ENCODE measurements at regions not wholly inside any gene's neighbourhood (a gene's known extent, or its start where the extent isn't known, plus 50 kb on each side); places are given as distances from the start of the nearest gene placed in this dataset.

DNA sequence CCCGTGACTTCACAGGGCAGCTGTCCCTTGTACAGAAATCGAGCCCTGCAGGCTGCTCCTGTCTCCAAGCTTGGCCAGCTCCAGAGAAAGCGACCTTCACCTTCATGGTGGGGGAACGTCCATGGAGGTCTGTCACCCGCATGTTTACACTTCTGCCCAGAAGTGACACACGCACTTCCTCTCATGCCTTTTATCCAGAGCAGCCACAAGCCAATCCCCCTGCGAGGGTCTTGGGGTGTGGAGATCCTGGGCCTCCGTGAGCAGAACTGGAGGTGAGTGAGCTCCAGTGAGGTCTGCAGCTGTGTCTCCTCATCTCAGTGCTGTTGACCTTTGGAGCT is 139.0 kb upstream of the TNS3 start:
- CTCF ChIA-PET (ENCODE audit: unreplicated experiment): interaction anchor here (1.2 kb wide), 1 partner anchor 11 kb away, joined by 3 read pairs; no protein-coding TSS in a partner anchor
- intact Hi-C loops (cut with micrococcal nuclease; ENCODE audit: unreplicated experiment): loop anchor here (5.0 kb wide), 1 partner anchor 96 kb away; no protein-coding TSS in a partner anchor
- peaks cover 75% of the 10 kb centered on the region for H3K4me1 ChIP-seq (ENCODE audit: insufficient read depth, low read length, poor library complexity, severe bottlenecking)
- no peaks in the 10 kb centered on the region for H4K20me1 ChIP-seq (ENCODE audit: insufficient read depth, low read length)
- no peaks in the 10 kb centered on the region for H3K9me3 ChIP-seq (ENCODE audit: low read length)
- peak overlapping the region; percentile 44 for H3K4me2 ChIP-seq (ENCODE audit: low read length)
- H3K27ac ChIP-seq (ENCODE audit: low read depth, low read length, poor library complexity, severe bottlenecking): no peak overlapping the region
- H3K79me2 ChIP-seq (ENCODE audit: insufficient read depth, low read depth, low read length): no peaks in the 10 kb centered on the region
- H3K9me2 ChIP-seq (ENCODE audit: insufficient read depth, low read length): no peaks in the 10 kb centered on the region
- no peak overlapping the region for H3K4me3 ChIP-seq (ENCODE audit: low read depth, low read length, poor library complexity, severe bottlenecking)
- peak overlapping the region; percentile 81 for H2AFZ ChIP-seq (ENCODE audit: low read length)
- no peak for TF ChIP-seq EZH2phosphoT487 (IDR thresholded peaks at IDR 0.05; ENCODE audit: borderline replicate concordance, low read depth, low read length)
- TF ChIP-seq, protein P1, sequence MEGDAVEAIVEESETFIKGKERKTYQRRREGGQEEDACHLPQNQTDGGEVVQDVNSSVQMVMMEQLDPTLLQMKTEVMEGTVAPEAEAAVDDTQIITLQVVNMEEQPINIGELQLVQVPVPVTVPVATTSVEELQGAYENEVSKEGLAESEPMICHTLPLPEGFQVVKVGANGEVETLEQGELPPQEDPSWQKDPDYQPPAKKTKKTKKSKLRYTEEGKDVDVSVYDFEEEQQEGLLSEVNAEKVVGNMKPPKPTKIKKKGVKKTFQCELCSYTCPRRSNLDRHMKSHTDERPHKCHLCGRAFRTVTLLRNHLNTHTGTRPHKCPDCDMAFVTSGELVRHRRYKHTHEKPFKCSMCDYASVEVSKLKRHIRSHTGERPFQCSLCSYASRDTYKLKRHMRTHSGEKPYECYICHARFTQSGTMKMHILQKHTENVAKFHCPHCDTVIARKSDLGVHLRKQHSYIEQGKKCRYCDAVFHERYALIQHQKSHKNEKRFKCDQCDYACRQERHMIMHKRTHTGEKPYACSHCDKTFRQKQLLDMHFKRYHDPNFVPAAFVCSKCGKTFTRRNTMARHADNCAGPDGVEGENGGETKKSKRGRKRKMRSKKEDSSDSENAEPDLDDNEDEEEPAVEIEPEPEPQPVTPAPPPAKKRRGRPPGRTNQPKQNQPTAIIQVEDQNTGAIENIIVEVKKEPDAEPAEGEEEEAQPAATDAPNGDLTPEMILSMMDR (conservative IDR thresholded peaks at IDR 0.05; ENCODE audit: low read length): no peak
- no TSS peak for BruUV-seq (replicated peaks)
- no peak for DNase-seq (ENCODE audit: low spot score)
- POLR2A ChIA-PET: interaction anchor here (0.6 to 1.7 kb wide), 6 partner anchors 8 to 93 kb away, joined by 3 to 10 read pairs (median 3); no protein-coding TSS in a partner anchor
- no peaks in the 10 kb centered on the region for H3K36me3 ChIP-seq (ENCODE audit: insufficient read depth, low read length)

DNA sequence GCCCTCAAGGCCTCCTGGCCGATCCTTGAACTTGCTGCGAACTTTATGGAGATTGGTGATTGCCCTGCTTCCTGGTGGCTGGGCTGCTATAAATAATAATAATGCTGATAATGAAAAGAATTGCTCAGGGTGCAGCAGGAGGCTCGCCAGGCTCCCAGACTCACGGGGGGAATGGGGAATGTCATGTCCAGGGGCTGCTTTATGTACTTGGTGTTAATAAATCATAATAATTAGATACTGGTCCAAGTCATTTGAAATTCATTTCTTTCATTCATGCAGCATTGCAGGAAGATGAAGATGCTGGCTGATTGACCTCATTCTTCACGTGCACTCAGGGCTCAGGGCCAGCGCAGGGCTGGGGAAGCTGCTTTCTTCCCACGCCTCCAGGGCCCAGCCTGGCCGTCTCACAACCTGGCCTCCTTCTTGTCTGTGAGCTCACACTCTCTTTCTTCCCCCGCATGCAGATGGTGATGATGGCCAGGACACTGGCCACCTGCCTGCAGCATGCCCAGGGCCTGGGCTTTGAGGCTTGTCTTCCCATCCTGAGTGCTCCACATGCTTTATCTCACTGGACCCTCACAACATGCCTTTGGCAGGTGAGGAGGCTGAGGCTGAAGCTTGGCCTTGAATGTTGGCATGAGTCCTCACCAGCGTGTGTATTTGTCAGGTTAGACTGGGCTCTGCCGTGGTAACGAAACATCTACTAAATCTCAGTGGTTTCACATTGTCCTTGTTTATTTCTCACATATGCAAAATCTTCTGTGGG is 138.4 kb upstream of the TNS3 start:
- no peak overlapping the region for H3K27ac ChIP-seq (ENCODE audit: low read depth, low read length, poor library complexity, severe bottlenecking)
- no peaks in the 10 kb centered on the region for H4K20me1 ChIP-seq (ENCODE audit: insufficient read depth, low read length)
- TF ChIP-seq EZH2phosphoT487 (IDR thresholded peaks at IDR 0.05; ENCODE audit: borderline replicate concordance, low read depth, low read length): no peak
- TF ChIP-seq, protein P1 (conservative IDR thresholded peaks at IDR 0.05; ENCODE audit: low read length): no peak
- H3K36me3 ChIP-seq (ENCODE audit: insufficient read depth, low read length): no peaks in the 10 kb centered on the region
- peak; percentile 36 for DNase-seq (ENCODE audit: low spot score)
- no peaks in the 10 kb centered on the region for H3K9me2 ChIP-seq (ENCODE audit: insufficient read depth, low read length)
- BruUV-seq (replicated peaks): no TSS peak
- intact Hi-C loops (cut with micrococcal nuclease; ENCODE audit: unreplicated experiment): loop anchor here (5.0 kb wide), 1 partner anchor 97 kb away; no protein-coding TSS in a partner anchor
- no peak overlapping the region for H3K4me3 ChIP-seq (ENCODE audit: low read depth, low read length, poor library complexity, severe bottlenecking)
- H3K4me2 ChIP-seq (ENCODE audit: low read length): peak overlapping the region; percentile 44
- H3K9me3 ChIP-seq (ENCODE audit: low read length): no peaks in the 10 kb centered on the region
- CTCF ChIA-PET (ENCODE audit: unreplicated experiment): interaction anchor here (1.2 kb wide), 1 partner anchor 11 kb away, joined by 3 read pairs; no protein-coding TSS in a partner anchor
- POLR2A ChIA-PET: interaction anchor here (0.6 to 1.7 kb wide), 8 partner anchors 8 to 139 kb away, joined by 3 to 10 read pairs (median 3); no protein-coding TSS in a partner anchor
- H2AFZ ChIP-seq (ENCODE audit: low read length): peak overlapping the region; percentile 81
- H3K79me2 ChIP-seq (ENCODE audit: insufficient read depth, low read depth, low read length): no peaks in the 10 kb centered on the region
- H3K4me1 ChIP-seq (ENCODE audit: insufficient read depth, low read length, poor library complexity, severe bottlenecking): peaks cover 75% of the 10 kb centered on the region

DNA sequence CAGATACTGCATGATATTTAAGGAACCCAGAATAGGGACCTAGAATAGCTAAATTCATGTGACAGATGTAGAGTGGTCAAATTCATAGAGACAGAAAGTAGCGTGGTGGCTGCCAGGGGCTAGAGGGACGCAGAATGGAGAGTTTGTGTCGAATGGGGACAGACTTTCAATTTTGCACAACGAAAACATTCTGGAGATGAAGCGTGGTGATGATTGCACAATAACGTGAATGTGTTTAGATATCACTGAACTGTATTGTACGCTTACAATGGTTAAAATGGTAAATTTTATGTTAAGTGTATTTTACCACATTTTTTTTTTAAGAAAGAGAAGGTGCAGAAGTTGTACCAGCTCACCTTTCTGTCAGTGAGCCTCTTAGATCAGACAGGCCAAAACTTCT is 137.8 kb upstream of the TNS3 start:
- peaks cover 75% of the 10 kb centered on the region for H3K4me1 ChIP-seq (ENCODE audit: insufficient read depth, low read length, poor library complexity, severe bottlenecking)
- H3K4me3 ChIP-seq (ENCODE audit: low read depth, low read length, poor library complexity, severe bottlenecking): no peak overlapping the region
- no peak for DNase-seq (ENCODE audit: low spot score)
- H2AFZ ChIP-seq (ENCODE audit: low read length): peak overlapping the region; percentile 81; the same call in 1 of the 2 replicates
- H3K36me3 ChIP-seq (ENCODE audit: insufficient read depth, low read length): no peaks in the 10 kb centered on the region
- intact Hi-C loops (cut with micrococcal nuclease; ENCODE audit: unreplicated experiment): loop anchor here (5.0 kb wide), 1 partner anchor 98 kb away; no protein-coding TSS in a partner anchor
- no peaks in the 10 kb centered on the region for H3K9me3 ChIP-seq (ENCODE audit: low read length)
- TF ChIP-seq, protein P1 (conservative IDR thresholded peaks at IDR 0.05; ENCODE audit: low read length): no peak
- TF ChIP-seq EZH2phosphoT487 (IDR thresholded peaks at IDR 0.05; ENCODE audit: borderline replicate concordance, low read depth, low read length): no peak
- ChIA-PET POLR2A (interaction anchor here (1.4 to 1.7 kb wide), 3 partner anchors 49 to 138 kb away, joined by 3 to 10 read pairs (median 3); no protein-coding TSS in a partner anchor), CTCF (ENCODE audit: unreplicated experiment) (no interaction called here)
- H3K79me2 ChIP-seq (ENCODE audit: insufficient read depth, low read depth, low read length): no peaks in the 10 kb centered on the region
- H4K20me1 ChIP-seq (ENCODE audit: insufficient read depth, low read length): no peaks in the 10 kb centered on the region
- 0 out of 2 replicates have a peak overlapping the region, but pooled peaks have one; percentile 44 for H3K4me2 ChIP-seq (ENCODE audit: low read length)
- H3K27ac ChIP-seq (ENCODE audit: low read depth, low read length, poor library complexity, severe bottlenecking): no peak overlapping the region
- no TSS peak for BruUV-seq (replicated peaks)
- no peaks in the 10 kb centered on the region for H3K9me2 ChIP-seq (ENCODE audit: insufficient read depth, low read length)

All from OCI-LY7 (cell line).